ENCODE measurements at regions not wholly inside any gene's neighbourhood (a gene's known extent, or its start where the extent isn't known, plus 50 kb on each side); places are given as distances from the start of the nearest gene placed in this dataset.

GRCh38 chr17:68662479-68662878 lies 61.3 kb upstream of the FAM20A start:
- TF ChIP-seq CTCF (IDR thresholded peaks at IDR 0.05): no peak
- no peak for TF ChIP-seq POLR2AphosphoS5 (IDR thresholded peaks at IDR 0.05; ENCODE audit: low read depth, low read length)
- TF ChIP-seq SIN3A (IDR thresholded peaks at IDR 0.05; ENCODE audit: borderline replicate concordance, insufficient read depth, low read depth, low read length): no peak
